Esophagus squamous epithelium (tissue), 5 donors: ENCODE measurements at regions not wholly inside any gene's neighbourhood (a gene's known extent, or its start where the extent isn't known, plus 50 kb on each side); places are given as distances from the start of the nearest gene placed in this dataset.

Experiments
- DNase-seq: peaks from one replicate; lab custom pipeline; 2025; lab: John Stamatoyannopoulos, UW
- H3K27ac ChIP-seq, 4 donors: fragments of 200-600 bp; sonication (generic); one replicate each; pipeline ENCODE4 v1.5.1; 2016 to 2019; ENCODE audit warnings: mild to moderate bottlenecking in 1 of 4
- H3K27me3 ChIP-seq, 4 donors: fragments of 200-600 bp; sonication (generic); 1 replicate in 3 of 4; 2 replicates in 1 of 4; pipeline versions ENCODE4 v1.5.1 to v1.6.0; 2017 to 2021; ENCODE audit warnings: antibody characterized with exemption in 1 of 4
- H3K36me3 ChIP-seq, 3 donors: fragments of 200-600 bp; sonication (generic); one replicate each; pipeline ENCODE4 v1.5.1; 2016 to 2019
- H3K4me1 ChIP-seq, 3 donors: fragments of 200-600 bp; sonication (generic); one replicate each; pipeline ENCODE4 v1.5.1; 2017 to 2019
- H3K4me3 ChIP-seq, 4 donors: fragments of 200-600 bp; sonication (generic); 1 replicate in 3 of 4; 2 replicates in 1 of 4; pipeline ENCODE4 v1.5.1; 2016 to 2019; ENCODE audit warnings: mild to moderate bottlenecking in 2 of 4, moderate library complexity in 1 of 4
- H3K9me3 ChIP-seq, 3 donors: fragments of 200-600 bp; sonication (generic); one replicate each; pipeline ENCODE4 v1.5.1; 2016 to 2019
- POLR2A ChIP-seq, 4 donors: fragments of 450-650 bp; IDR thresholded peaks; one replicate each; pipeline ENCODE4 v1.6.1; 2017; ENCODE audit warnings: antibody characterized with exemption in 4 of 4, mild to moderate bottlenecking in 4 of 4, moderate library complexity in 3 of 4
- WGBS, 2 donors: methylation state at CpG; one replicate each; pipeline ENCODE4 v1.1.5; 2018; 5-methylcytosine and 5-hydroxymethylcytosine counted together
- intact Hi-C: fragments of 100-400 bp; cut with DNase I; formaldehyde crosslinking; loops from one replicate; pipeline ENCODE4 v1.15.0; 2022
- TF ChIP-seq, protein P1 (sequence below), 6 experiments: fragments of 450-650 bp in 4 of 6; fragments of 200-600 bp in 2 of 6; sonication (generic) in 2 of 6; IDR thresholded peaks; one replicate each; pipeline ENCODE4 v1.5.1; 2016 to 2019; ENCODE audit warnings: antibody characterized with exemption in 6 of 6, mild to moderate bottlenecking in 4 of 6, moderate library complexity in 4 of 6
- donor health status: DM: yes; HTN: yes; CAD: no.

DNA sequence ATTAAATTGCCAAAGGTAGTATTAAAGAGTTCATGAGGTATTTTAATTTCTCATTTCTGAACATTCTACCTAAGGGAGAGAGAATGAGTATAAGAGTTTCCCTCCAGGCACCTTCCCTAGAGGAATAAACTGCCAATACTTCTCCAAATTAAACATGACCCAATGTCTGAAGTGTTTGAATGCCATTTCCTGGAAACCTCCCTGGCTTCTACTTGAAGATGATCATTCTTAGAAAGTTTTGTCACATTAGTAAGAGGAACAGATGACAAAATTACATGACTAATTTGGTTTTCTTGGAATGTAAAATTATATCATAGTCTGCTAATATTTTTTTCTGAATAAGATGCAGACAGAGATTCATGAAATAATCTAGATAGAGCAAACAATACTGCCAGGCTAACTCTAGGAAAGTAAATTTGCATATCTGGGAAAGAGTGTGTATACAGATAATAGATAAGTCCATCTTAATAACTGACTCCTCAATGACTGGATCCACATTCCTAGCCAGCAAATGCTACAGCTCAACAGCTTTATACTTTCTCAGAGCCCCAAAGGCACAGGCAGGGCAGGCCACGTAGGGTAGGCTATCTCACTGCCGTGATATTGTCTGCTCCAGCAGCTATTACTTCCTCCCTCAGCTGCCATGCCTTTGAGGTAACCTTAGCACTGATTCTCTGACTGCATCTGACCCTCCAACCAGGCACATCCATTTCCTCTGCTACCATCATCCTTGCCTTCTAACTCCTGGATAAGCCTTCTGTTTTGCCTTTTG, 630.8 kb upstream of the PIK3C3 start:
- intact Hi-C loops: no loop called here
- Histone ChIP-seq H3K27ac (peak overlapping the region; percentile 55 to 68 (median 60)), H3K4me3 (no peak overlapping the region)

DNA sequence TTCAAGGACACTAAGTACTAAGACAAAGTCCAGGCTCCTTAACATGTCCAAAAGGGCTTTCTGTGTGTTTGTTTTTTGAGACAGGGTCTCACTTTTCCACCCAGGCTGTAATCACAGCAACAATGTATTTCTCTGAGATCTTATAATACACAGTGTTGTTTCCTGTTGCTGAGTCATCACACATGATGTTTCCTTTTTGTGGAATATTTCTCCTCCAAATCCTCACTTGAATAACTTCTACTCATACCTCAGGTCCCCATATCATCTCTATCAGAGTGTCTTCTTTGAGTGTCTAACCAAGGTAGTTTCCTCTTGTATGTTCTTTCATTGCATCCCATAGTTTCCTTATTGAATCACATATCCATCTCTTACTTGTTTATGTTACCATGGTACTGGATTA, 632.0 kb upstream of the PIK3C3 start:
- no peak for TF ChIP-seq POLR2A (IDR thresholded peaks at IDR 0.05)
- TF ChIP-seq, protein P1, sequence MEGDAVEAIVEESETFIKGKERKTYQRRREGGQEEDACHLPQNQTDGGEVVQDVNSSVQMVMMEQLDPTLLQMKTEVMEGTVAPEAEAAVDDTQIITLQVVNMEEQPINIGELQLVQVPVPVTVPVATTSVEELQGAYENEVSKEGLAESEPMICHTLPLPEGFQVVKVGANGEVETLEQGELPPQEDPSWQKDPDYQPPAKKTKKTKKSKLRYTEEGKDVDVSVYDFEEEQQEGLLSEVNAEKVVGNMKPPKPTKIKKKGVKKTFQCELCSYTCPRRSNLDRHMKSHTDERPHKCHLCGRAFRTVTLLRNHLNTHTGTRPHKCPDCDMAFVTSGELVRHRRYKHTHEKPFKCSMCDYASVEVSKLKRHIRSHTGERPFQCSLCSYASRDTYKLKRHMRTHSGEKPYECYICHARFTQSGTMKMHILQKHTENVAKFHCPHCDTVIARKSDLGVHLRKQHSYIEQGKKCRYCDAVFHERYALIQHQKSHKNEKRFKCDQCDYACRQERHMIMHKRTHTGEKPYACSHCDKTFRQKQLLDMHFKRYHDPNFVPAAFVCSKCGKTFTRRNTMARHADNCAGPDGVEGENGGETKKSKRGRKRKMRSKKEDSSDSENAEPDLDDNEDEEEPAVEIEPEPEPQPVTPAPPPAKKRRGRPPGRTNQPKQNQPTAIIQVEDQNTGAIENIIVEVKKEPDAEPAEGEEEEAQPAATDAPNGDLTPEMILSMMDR (IDR thresholded peaks at IDR 0.05): no peak
- intact Hi-C loops: no loop called here

More for the DNA sequence above, 630.8 kb upstream of the PIK3C3 start:
- no peak for DNase-seq
- Histone ChIP-seq H3K9me3 (no peaks in the 10 kb centered on the region), H3K36me3 (no peaks in the 10 kb centered on the region), H3K27me3 (no peaks in the 10 kb centered on the region), H3K4me1 (peaks cover 0 to 46% (median 7%) of the 10 kb centered on the region in 3 donors)
- TF ChIP-seq, protein P1 (IDR thresholded peaks at IDR 0.05): no peak
- TF ChIP-seq POLR2A (IDR thresholded peaks at IDR 0.05): no peak
- WGBS, 2 donors: 55 to 78% methylated on average over 2 of the region's 2 CpGs

DNA sequence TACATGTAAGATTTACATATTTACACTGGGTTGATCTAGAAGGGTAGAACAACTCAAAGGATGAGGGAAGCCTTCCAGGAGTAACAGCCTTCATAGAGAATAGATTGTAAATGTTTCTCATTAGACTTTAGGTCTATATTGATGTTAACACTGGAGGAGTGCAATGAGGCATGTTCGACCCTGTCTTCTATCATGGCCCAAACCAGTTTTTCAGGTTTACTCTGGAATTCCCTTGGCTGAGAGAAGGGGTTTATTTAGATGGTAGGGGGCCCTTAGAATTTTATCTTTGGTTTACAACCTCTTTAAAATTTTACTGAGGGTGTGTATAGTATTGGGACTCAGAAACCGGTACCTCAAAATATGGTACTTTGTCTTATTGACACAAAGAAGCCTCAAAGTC, 634.9 kb upstream of the PIK3C3 start:
- peaks cover 0 to 53% (median 7%) of the 10 kb centered on the region in 3 donors for H3K4me1 ChIP-seq
- H3K9me3 ChIP-seq: no peaks in the 10 kb centered on the region
- intact Hi-C loops: no loop called here
- H3K36me3 ChIP-seq: no peaks in the 10 kb centered on the region
- 31 to 34% methylated on average over 2 of the region's 2 CpGs for whole genome bisulfite sequencing, 2 donors
- peak overlapping the region in 3 of 4 donors; percentile 41 to 78 (median 62) for H3K27ac ChIP-seq
- no peak for TF ChIP-seq POLR2A (IDR thresholded peaks at IDR 0.05)
- TF ChIP-seq, protein P1 (IDR thresholded peaks at IDR 0.05): no peak
- H3K27me3 ChIP-seq: no peaks in the 10 kb centered on the region
- no peak for DNase-seq
- no peak overlapping the region for H3K4me3 ChIP-seq

More for the DNA sequence above, 632.0 kb upstream of the PIK3C3 start:
- H3K27me3 ChIP-seq: no peaks in the 10 kb centered on the region
- H3K4me1 ChIP-seq: peaks cover 0 to 53% (median 7%) of the 10 kb centered on the region in 3 donors
- no peaks in the 10 kb centered on the region for H3K9me3 ChIP-seq
- no peak for DNase-seq
- peak overlapping the region in 2 of 4 donors; percentile 38 to 68 for H3K27ac ChIP-seq
- no peak overlapping the region for H3K4me3 ChIP-seq
- no peaks in the 10 kb centered on the region for H3K36me3 ChIP-seq

DNA sequence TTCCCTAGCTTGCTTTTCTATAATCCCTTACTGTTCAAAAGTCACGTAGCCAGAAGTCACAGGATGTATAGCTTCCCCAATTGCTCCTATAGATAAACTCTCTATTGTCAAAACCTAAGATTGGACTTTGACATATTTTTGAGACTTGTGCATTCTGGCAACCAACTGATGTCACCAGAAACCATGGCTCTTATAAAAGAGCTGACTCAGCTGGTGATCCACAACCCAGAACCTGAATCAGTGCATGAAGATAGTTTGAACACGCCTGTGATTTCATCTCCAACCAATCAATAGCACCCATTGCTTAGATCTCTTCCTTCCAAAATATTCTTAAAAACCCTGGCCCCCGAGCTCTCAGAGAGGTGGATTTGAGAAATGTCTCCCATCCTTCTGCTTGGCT, 639.9 kb upstream of the PIK3C3 start:
- no peaks in the 10 kb centered on the region for H3K36me3 ChIP-seq
- TF ChIP-seq POLR2A (IDR thresholded peaks at IDR 0.05): no peak
- TF ChIP-seq, protein P1 (IDR thresholded peaks at IDR 0.05): no peak
- H3K4me1 ChIP-seq: peaks cover 0 to 16% (median 0%) of the 10 kb centered on the region in 3 donors
- no peak overlapping the region for H3K27ac ChIP-seq
- H3K27me3 ChIP-seq: no peaks in the 10 kb centered on the region
- 58 to 74% methylated on average over 3 of the region's 3 CpGs for WGBS, 2 donors
- DNase-seq: no peak
- intact Hi-C loops: no loop called here
- no peaks in the 10 kb centered on the region for H3K9me3 ChIP-seq
- no peak overlapping the region for H3K4me3 ChIP-seq
